Fibroblast of mammary gland (primary cell): ENCODE measurements at regions not wholly inside any gene's neighbourhood (a gene's known extent, or its start where the extent isn't known, plus 50 kb on each side); places are given as distances from the start of the nearest gene placed in this dataset.

ENCODE experiments used
- DNase-seq: peaks from one replicate; pipeline ENCODE4 v3.0.0-alpha.2; 2010; ENCODE audit warnings: low read depth
- H3K4me3 ChIP-seq: 2 replicates; pipeline ENCODE4 v1.5.1; 2011; ENCODE audit warnings: low read depth, mild to moderate bottlenecking, low read length, moderate library complexity; ENCODE audit not compliant: control insufficient read depth
- CTCF ChIP-seq: conservative IDR thresholded peaks from 2 replicates; pipeline ENCODE4 v1.5.1; 2011; ENCODE audit warnings: low read depth, low read length, inconsistent platforms; ENCODE audit not compliant: control insufficient read depth, insufficient read depth

- no peak overlapping the region for H3K4me3 ChIP-seq
These were observed 88.3 kb upstream of the MDM1 start for GRCh38 chr12:68420225-68421010.

GRCh38 chr12:68422159-68422558 lies 90.0 kb upstream of the MDM1 start:
- no peak for TF ChIP-seq CTCF
- H3K4me3 ChIP-seq = no peak overlapping the region
- DNase-seq = no peak

More at GRCh38 chr12:68420225-68421010, 88.3 kb upstream of the MDM1 start:
- DNase-seq = peak; percentile 58
- TF ChIP-seq CTCF = no peak

- no peak overlapping the region for H3K4me3 ChIP-seq
- no peak for TF ChIP-seq CTCF
- no peak for DNase-seq
These were observed 90.9 kb upstream of the MDM1 start for GRCh38 chr12:68422956-68423574.

- no peak for TF ChIP-seq CTCF
- no peak overlapping the region for H3K4me3 ChIP-seq
- peak; percentile 65 for DNase-seq
These were observed 93.8 kb upstream of the MDM1 start for GRCh38 chr12:68425998-68426397.

- DNase-seq = no peak
- H3K4me3 ChIP-seq = no peak overlapping the region
- TF ChIP-seq CTCF = no peak
These were observed 96.0 kb upstream of the MDM1 start for GRCh38 chr12:68428211-68428610.

GRCh38 chr12:68428724-68429501 lies 96.8 kb upstream of the MDM1 start:
- TF ChIP-seq CTCF = no peak
- DNase-seq = no peak
- H3K4me3 ChIP-seq = no peak overlapping the region
